WERI-Rb-1 (cell line): ENCODE measurements at regions not wholly inside any gene's neighbourhood (a gene's known extent, or its start where the extent isn't known, plus 50 kb on each side); places are given as distances from the start of the nearest gene placed in this dataset.

Source experiments
- DNase-seq: peaks from one replicate; pipeline ENCODE4 v3.0.0-alpha.2; 2020
- H3K27ac ChIP-seq: fragments of 250-450 bp; sonication (Bioruptor Pico); 2 replicates; pipeline ENCODE4 v1.5.1; 2020; ENCODE audit warnings: mild to moderate bottlenecking, moderate library complexity
- H3K27me3 ChIP-seq: fragments of 250-450 bp; sonication (Bioruptor Pico); 2 replicates; pipeline ENCODE4 v1.5.1; 2021; ENCODE audit warnings: mild to moderate bottlenecking, low read depth, moderate library complexity; ENCODE audit not compliant: insufficient read depth, severe bottlenecking
- H3K36me3 ChIP-seq: fragments of 250-450 bp; sonication (Bioruptor Pico); 2 replicates; pipeline ENCODE4 v1.5.1; 2020; ENCODE audit warnings: mild to moderate bottlenecking, moderate library complexity
- H3K4me3 ChIP-seq: 2 replicates; pipeline ENCODE4 v1.5.1; 2011; ENCODE audit warnings: low read depth, mild to moderate bottlenecking, control low read depth, low read length
- H3K9me3 ChIP-seq: fragments of 250-450 bp; sonication (Bioruptor Pico); 2 replicates; pipeline ENCODE4 v1.5.1; 2021; ENCODE audit warnings: mild to moderate bottlenecking, moderate library complexity; ENCODE audit not compliant: severe bottlenecking
- TF ChIP-seq, protein P1 (sequence below): IDR thresholded peaks from 2 replicates; pipeline ENCODE4 v1.5.1; 2011; ENCODE audit warnings: low read depth, mild to moderate bottlenecking, control low read depth, inconsistent platforms, low read length

DNA sequence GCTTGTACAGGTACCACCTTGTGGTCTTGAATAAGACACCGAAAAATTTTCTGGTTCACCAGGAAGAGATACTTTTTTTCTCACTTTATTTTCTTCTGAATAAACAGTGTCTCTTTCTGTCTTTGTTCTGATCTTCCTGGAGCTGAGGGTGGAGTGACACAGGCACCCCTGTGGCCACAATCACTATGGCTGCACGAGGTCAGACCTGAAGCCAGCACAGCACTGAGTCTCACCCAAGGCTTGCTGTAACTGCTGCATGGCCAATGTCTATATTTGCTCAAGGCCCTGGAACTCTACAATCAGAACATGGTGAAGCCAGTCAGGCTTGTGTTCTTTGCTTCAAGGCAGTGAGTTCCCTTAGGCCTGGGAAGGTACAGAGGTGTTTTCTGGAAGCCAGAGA, 87.2 kb downstream of the GPR174 start:
- no peak overlapping the region for H3K27ac ChIP-seq

More for the DNA sequence above, 87.2 kb downstream of the GPR174 start:
- H3K4me3 ChIP-seq: no peak overlapping the region
- no peaks in the 10 kb centered on the region for H3K36me3 ChIP-seq
- no peaks in the 10 kb centered on the region for H3K9me3 ChIP-seq
- peaks cover 2% of the 10 kb centered on the region for H3K27me3 ChIP-seq
- TF ChIP-seq, protein P1, sequence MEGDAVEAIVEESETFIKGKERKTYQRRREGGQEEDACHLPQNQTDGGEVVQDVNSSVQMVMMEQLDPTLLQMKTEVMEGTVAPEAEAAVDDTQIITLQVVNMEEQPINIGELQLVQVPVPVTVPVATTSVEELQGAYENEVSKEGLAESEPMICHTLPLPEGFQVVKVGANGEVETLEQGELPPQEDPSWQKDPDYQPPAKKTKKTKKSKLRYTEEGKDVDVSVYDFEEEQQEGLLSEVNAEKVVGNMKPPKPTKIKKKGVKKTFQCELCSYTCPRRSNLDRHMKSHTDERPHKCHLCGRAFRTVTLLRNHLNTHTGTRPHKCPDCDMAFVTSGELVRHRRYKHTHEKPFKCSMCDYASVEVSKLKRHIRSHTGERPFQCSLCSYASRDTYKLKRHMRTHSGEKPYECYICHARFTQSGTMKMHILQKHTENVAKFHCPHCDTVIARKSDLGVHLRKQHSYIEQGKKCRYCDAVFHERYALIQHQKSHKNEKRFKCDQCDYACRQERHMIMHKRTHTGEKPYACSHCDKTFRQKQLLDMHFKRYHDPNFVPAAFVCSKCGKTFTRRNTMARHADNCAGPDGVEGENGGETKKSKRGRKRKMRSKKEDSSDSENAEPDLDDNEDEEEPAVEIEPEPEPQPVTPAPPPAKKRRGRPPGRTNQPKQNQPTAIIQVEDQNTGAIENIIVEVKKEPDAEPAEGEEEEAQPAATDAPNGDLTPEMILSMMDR: no peak
- DNase-seq: no peak
